ENCODE measurements at regions not wholly inside any gene's neighbourhood (a gene's known extent, or its start where the extent isn't known, plus 50 kb on each side); places are given as distances from the start of the nearest gene placed in this dataset.

DNA sequence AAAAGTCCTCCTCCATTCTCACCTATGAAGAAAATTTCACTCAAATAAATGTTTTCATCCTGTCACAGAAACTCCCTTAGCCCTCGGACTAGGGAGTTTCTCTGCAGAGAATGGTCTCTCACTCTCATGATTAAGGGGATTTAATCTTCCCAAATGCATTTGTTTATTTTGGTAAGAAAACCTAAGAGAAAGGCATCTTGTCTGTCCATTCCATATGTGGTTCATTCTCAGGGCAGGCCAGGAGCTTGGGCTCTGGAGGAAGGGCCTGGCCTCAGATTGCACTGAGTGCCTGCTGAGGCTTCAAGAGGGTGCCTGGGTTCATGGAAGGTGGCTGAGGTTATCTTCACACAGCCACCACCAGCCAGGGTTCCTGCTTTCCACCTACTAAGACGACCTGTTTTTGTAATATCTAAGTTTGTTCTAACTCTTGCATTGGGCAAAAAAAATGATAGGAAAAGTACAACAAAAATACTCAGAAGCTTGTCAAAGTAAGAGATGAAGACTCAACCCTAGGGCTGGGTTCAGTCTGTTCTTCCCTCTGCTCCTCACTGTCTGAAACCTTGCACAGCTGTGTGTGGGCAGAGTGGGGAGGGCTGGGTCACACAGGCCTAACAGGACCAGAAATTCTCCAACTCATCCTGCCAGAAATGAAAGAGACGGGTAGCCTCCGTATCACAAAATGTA is 186.7 kb downstream of the CXCL12 start:
- no peak for DNase-seq (ENCODE audit: low read depth)

- DNase-seq (ENCODE audit: low read depth), result no peak
These were observed 187.3 kb downstream of the CXCL12 start for GRCh38 chr10:44197646-44198045.

DNA sequence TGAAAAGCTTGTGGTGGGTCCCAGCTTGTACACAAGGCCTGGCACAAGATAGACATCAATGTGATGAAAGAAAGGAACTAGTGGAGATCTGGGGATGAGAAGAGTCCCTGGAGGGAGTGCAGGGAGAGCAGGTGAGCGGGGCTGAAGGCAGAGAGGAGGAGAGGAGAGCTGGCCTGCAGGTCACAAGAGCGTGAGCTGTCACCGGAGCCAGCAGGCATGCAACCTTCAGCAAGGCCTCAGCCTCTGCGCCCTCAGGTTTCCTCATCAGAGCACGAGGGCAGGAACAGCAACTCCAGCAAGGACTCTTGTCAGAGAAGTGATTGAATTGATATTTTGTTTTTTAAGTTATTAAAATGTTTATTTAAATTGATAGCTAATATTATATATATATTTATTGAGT is 188.6 kb downstream of the CXCL12 start:
- no peak for DNase-seq (ENCODE audit: low read depth)

DNA sequence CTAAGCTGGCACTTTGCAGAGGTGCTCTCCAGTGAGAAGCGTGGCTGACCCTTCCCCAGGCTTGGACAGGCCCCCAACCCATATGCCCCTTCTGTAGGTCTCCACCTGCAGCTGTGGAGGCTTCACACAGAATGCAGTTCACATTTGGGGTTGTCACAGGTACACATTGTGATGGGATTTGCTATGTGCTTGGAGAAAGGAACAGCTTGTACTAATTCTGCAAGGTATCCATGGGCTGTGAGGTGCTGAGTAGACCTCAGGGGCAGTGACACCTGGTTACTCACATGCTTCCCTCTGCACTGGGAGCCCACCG is 188.9 kb downstream of the CXCL12 start:
- DNase-seq (ENCODE audit: low read depth), result no peak

- peak; percentile 93 for DNase-seq (ENCODE audit: low read depth)
These were observed 189.5 kb downstream of the CXCL12 start for GRCh38 chr10:44195112-44196007.

DNA sequence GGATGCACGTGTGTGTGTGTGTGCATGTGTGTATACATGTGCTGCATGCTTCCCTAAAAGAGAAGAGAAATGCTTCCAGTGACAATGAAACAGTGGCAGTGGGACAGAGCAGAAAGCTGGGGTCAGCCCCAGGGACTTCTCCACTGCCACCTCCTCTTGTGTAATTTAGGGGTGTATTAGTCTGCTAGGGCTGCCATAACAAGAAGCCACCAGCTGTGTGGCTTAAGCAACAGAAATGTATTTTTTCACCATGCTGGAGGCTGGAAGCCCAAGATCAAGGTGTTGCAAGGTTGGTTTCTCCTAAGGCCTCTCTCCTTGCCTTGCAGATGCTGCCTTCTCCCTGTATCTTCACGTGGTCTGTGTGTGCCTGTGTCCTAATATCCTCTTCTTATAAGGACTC is 190.5 kb downstream of the CXCL12 start:
- no peak for DNase-seq (ENCODE audit: low read depth)

GRCh38 chr10:44193567-44194220 is 191.2 kb downstream of the CXCL12 start:
- peak; percentile 39 for DNase-seq (ENCODE audit: low read depth)

DNA sequence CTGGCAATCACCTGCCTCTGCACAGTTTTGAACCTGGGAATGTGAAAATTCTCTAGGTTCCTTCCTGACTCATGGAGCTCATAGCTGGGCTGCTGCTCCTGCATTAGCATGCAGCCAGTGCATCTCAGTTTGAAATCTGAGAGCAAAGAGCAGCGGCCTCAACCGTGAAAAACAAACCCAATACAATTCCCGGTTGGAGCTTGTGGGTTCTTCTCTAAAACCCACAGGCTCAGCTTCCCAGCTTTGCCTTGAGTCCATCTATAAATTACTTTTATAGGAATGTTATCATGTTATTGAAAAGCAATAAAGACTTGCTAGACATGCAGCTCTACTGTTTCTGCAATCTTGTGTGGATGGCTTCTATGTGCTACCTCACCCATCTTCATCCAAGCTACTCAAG is 191.7 kb downstream of the CXCL12 start:
- no peak for DNase-seq (ENCODE audit: low read depth)

DNA sequence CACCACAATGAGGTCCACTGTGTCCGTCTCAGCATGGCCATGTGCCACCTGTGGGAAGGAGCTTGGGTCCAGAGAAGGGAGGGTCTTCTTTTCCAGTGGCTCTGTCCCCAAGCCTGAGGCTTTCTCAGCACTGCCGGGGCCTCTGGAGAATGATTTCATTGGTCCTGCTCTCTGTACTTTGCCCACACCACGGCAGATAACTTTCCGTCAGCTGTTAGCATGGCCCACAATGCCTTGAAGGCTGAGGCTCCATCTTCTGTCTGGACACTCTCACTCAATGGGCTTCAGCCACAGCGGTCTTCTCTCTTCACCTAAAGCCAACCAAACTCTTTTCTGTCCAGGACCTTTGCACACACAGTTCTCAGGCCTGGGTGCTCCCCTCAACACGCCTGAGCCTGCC is 192.5 kb downstream of the CXCL12 start:
- DNase-seq (ENCODE audit: low read depth), result no peak

- no peak for DNase-seq (ENCODE audit: low read depth)
These were observed 194.4 kb downstream of the CXCL12 start for GRCh38 chr10:44190541-44190940.

DNA sequence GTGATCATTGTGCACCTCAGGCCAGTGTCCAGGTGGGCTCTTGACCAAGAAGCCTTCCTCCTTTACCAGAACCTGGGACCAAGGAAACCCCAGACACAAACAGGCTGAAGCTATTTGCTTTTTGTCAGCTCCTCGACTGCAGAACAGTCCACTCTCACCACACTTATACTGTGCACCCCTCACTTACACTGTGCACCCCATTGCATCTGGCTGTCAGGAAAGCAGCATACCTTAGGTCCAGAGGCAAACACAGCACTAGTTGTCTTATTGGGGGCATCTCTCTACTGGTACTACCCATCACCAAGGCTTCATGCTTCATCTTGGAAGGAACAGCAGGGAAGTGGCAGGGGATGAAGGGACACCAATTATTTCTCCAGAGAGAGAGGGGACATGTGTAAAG is 198.1 kb downstream of the CXCL12 start:
- no peak for DNase-seq (ENCODE audit: low read depth)

DNA sequence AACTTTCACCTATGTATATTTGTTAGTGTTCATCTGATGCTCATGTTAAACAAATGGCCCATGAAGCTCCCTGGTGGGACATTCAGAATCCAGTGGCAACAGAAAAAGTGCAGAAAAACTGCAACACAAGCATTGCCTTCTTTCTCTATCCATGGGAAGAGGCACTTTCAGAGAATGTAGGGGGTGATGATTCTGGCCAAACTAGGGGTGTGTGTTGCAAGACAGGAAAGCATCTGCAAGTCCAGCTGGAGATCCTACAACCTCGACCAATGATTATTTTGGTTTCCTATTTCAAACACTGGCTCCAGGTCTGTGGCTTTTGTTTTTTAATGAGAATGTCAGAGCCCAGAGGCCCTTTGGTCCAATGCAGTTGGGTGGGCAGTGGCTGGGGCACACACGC is 198.7 kb downstream of the CXCL12 start:
- peak; percentile 90 for DNase-seq (ENCODE audit: low read depth)

DNA sequence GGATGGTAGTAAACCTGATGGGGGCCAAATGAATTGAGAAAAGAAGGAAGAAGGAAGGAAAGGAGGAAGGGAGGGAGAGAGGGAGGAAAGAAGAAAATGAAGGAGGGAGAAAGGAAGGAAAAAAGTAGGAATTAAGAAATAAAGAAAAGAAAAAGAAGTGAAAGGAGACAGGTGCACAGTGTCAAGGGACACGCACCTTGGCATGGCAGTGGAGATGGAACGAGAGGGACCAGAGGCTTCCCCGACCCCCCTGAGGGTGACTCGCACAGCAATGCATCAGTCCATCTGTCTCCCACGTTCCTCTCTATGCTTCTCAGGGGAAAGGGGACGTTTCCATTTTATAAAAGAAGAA is 199.6 kb downstream of the CXCL12 start:
- no peak for DNase-seq (ENCODE audit: low read depth)

- no peak for DNase-seq (ENCODE audit: low read depth)
These were observed 200.1 kb downstream of the CXCL12 start for GRCh38 chr10:44184633-44185314.

DNA sequence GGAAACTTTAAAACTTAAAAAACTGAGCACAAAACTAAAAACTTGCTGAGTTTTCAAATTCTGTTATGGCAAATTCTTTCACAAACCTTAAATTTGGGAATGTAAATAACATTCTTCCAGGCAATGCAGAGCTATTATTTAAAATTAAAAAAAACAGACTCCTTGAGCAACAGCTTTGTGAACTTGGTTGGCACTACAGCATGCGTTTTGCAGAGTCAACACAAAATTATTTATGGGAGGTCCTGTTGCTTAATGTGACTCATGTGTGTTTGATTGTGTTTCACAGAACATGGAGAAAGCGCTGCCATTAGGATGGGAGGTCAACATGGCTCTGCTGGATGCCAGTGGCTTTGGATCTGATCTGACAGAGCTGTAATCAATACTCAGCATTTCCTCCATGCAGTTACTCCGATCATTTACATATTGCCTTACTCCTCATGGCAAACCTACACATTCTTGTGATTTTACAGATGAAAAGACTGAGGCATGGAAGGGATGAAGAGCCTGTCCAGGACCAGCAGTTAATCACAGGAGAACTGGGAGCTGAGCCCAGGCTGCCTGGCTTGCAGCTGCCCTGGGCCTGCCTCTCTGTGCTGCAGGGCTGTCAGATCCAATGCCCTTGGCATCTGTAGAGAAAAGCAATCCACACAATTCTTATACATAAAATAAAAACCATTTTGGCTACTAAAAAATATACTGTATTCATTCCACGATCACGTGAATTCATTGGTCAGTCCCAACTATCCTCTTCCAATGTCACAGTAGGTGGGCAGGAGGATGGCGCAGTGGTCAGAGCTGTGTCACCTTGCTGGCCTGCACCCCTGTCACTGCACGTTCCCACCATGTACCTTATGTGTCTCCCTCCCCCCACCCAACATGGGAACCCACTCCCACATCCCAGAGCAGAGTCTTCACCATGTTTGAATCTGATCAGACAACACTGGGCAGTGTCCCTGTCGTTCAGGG is 200.9 kb downstream of the CXCL12 start:
- DNase-seq (ENCODE audit: low read depth), result peak; percentile 97

DNA sequence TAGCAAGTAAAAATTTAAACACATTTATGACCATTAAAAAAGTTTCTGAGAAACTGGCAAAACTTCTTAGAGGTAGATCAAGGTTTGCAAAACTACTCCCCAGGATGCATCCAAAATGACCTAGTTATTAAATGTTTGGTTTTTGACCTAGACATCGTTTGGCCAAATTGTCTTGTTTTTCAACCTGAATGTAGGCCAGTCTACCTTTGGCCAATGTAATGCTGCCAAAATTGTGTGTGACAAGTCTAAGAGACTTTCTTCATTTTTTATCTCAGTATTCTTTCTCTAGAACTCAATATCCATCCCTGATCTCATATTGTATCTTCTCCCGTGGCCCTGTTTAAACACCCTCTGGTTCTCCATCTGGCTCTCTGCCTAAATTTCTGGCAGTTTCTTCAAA is 202.0 kb downstream of the CXCL12 start:
- no peak for DNase-seq (ENCODE audit: low read depth)

DNA sequence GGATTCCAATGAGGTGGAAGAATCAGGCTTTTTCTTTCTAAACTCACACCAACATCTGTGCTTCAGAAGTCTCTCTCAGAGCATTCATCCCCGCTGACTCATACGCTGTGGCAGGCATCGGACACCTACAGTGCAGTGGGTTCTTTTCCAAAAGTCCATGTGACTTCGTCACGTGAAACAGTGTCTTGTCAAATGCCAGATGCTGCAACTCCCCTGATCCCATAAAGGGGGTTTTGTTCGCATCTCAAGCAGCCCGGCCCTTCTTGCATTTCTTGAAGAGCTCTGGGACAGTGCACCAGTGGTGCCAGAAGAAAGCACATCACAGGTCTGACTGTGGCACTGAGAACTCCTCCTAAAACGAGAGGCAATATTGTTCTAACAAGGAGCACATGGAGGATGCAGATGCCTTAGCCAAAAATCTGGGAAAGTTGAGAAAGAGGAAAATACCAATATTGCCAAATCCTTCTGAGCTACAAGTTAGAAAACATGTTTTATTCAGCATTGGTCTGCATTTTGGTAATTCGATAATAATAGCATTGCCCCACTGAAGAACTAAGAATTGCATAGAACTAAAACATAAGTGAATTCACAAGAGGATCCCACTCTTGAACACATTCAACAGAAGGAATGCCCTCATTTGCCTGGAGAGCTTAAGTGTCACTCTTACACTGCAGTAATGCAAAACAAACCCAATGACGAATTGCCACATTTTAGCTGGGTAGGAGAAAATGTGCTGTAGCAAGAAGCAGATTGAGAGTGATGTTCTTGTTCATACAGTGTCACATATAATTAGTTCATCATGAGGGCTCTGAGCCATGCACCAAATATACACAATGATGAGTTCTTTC is 204.4 kb downstream of the CXCL12 start:
- peak; percentile 99 for DNase-seq (ENCODE audit: low read depth)

DNA sequence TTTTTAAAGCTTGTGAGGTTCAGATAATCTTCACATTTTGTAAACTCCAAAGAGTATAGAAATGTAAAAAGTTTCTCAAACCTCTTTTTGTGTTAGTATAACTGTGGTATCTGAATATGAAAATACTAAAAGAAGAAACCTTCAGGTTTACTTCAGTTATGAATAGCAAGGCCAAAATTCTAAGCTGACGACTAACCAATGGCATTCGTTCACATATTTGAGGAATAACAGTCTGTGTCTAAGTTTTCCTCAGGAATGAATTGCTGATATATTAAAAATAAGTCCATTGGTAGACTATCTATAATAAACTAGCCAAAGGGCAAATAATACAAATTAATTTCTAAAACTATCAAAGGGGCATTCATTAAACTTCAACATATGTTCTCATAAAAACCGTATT is 206.0 kb downstream of the CXCL12 start:
- no peak for DNase-seq (ENCODE audit: low read depth)

- no peak for DNase-seq (ENCODE audit: low read depth)
These were observed 206.6 kb downstream of the CXCL12 start for GRCh38 chr10:44178281-44178680.

GRCh38 chr10:44177610-44178009 is 207.3 kb downstream of the CXCL12 start:
- no peak for DNase-seq (ENCODE audit: low read depth)

DNA sequence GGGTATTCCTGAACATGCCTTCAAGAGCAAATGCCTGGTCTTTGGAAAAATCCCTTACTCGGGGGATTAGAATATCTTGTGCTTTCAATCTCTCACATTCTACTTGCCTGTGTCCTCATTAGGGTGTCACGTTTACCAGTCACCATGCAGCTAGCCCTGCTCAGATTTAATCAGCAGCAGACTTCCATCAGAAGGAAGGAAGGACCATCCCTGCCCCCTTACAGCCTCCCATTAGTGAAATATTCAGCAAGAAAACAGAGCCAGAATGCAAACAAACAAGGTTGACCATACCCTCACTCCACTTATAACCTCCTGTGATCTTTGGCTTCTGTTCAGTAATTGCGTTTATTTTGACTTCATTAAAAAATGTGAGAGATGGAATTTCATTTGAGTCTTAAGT is 208.6 kb downstream of the CXCL12 start:
- DNase-seq (ENCODE audit: low read depth), result no peak

All from fibroblast of gingiva (primary cell).